B cell (primary cell): ENCODE measurements at regions not wholly inside any gene's neighbourhood (a gene's known extent, or its start where the extent isn't known, plus 50 kb on each side); places are given as distances from the start of the nearest gene placed in this dataset.

ENCODE experiments used
- ATAC-seq: fragments of 200-7000 bp; cut with Tn5 transposase; one replicate; pipeline ENCODE4 v1.10.0; 2021; ENCODE audit warnings: low read depth, mild to moderate bottlenecking, moderate number of reproducible peaks, moderate library complexity
- CTCF ChIA-PET: fragments of 350-600 bp; sonication (Branson Sonifier 250); formaldehyde crosslinking; loops from one replicate; lab custom pipeline; 2021; ENCODE audit warnings: antibody characterized with exemption, inconsistent platforms; lab: Charles Lee
- POLR2A ChIA-PET: fragments of 350-600 bp; sonication (Branson Sonifier 250); formaldehyde crosslinking; loops from one replicate; lab custom pipeline; 2021; ENCODE audit warnings: antibody characterized with exemption; lab: Charles Lee
- DNase-seq: peaks from one replicate; pipeline ENCODE4 v3.0.0; 2013
- H2AFZ ChIP-seq: 2 replicates; pipeline ENCODE4 v1.6.1; 2012; ENCODE audit warnings: mild to moderate bottlenecking, low read depth, low read length; ENCODE audit not compliant: insufficient read depth, poor library complexity, severe bottlenecking
- H3K27ac ChIP-seq, 2 donors: 1 replicate in 1 of 2; 2 replicates in 1 of 2; pipeline ENCODE4 v1.5.1; 2012 to 2013; ENCODE audit warnings: low read length in 2 of 2, mild to moderate bottlenecking in 2 of 2, moderate library complexity in 1 of 2
- H3K27me3 ChIP-seq, 4 experiments: fragments of 200-600 bp in 1 of 4; sonication (generic) in 1 of 4; replicated peaks in 1 of 4; 1 replicate in 2 of 4; 2 replicates in 2 of 4; pipeline versions ENCODE4 v1.6.1 to v1.7.0; 2013 to 2016; ENCODE audit warnings: low read length in 3 of 4, mild to moderate bottlenecking in 2 of 4, mixed read lengths in 1 of 4, moderate library complexity in 1 of 4; ENCODE audit not compliant: insufficient read depth in 4 of 4, control insufficient read depth in 3 of 4; ENCODE audit errors: control extremely low read depth in 1 of 4
- H3K36me3 ChIP-seq, 2 experiments: replicated peaks in 1 of 2; 1 replicate in 1 of 2; 2 replicates in 1 of 2; pipeline versions ENCODE4 v1.6.1 to v1.7.1; 2013; ENCODE audit warnings: low read length in 1 of 2; ENCODE audit not compliant: insufficient read depth in 2 of 2, control insufficient read depth in 1 of 2; ENCODE audit errors: control extremely low read depth in 1 of 2, extremely low read depth in 1 of 2
- H3K4me1 ChIP-seq, 2 donors: fragments of 200-600 bp in 1 of 2; sonication (generic) in 1 of 2; 1 replicate in 1 of 2; 2 replicates in 1 of 2; pipeline versions ENCODE4 v1.5.1 to v1.6.1; 2013 to 2017; ENCODE audit warnings: low read length in 2 of 2; ENCODE audit not compliant: control insufficient read depth in 2 of 2, insufficient read depth in 2 of 2
- H3K4me2 ChIP-seq: replicated peaks from 2 replicates; pipeline ENCODE3; 2012; ENCODE audit warnings: mild to moderate bottlenecking, low read depth, low read length; ENCODE audit not compliant: poor library complexity, severe bottlenecking
- H3K4me3 ChIP-seq, 5 experiments: fragments of 200-600 bp in 1 of 5; sonication (generic) in 1 of 5; 1 replicate in 3 of 5; 2 replicates in 2 of 5; pipeline versions ENCODE4 v1.5.1 to v1.7.0; 2011 to 2016; ENCODE audit warnings: low read length in 4 of 5, mild to moderate bottlenecking in 4 of 5, low read depth in 2 of 5, control low read depth in 1 of 5, moderate library complexity in 1 of 5; ENCODE audit not compliant: insufficient read depth in 1 of 5; ENCODE audit errors: control extremely low read depth in 1 of 5, extremely low read depth in 1 of 5
- H3K79me2 ChIP-seq: fragments of 200-600 bp; sonication (generic); one replicate; pipeline ENCODE4 v1.6.0; 2016; ENCODE audit warnings: low read length; ENCODE audit not compliant: control insufficient read depth, insufficient read depth
- H3K9ac ChIP-seq: fragments of 200-600 bp; sonication (generic); 2 replicates; pipeline ENCODE4 v1.6.1; 2017; ENCODE audit warnings: mild to moderate bottlenecking, low read length, moderate library complexity
- H3K9me3 ChIP-seq, 3 donors: one replicate each; pipeline versions ENCODE4 v1.6.1 to v1.7.1; 2013; ENCODE audit warnings: low read length in 2 of 3; ENCODE audit not compliant: control insufficient read depth in 2 of 3, insufficient read depth in 1 of 3; ENCODE audit errors: control extremely low read depth in 1 of 3
- H4K20me1 ChIP-seq: 2 replicates; pipeline ENCODE4 v1.6.0; 2012; ENCODE audit warnings: mild to moderate bottlenecking, low read length; ENCODE audit not compliant: insufficient read depth, control insufficient read depth, poor library complexity, severe bottlenecking
- H3K27ac Mint-ChIP-seq: one replicate; pipeline ENCODE4 v1.8.0; 2021; ENCODE audit warnings: mixed read lengths
- H3K27me3 Mint-ChIP-seq: one replicate; pipeline ENCODE4 v1.8.0; 2021; ENCODE audit warnings: mixed read lengths
- H3K4me1 Mint-ChIP-seq: one replicate; pipeline ENCODE4 v1.8.0; 2021; ENCODE audit warnings: mixed read lengths
- H3K4me3 Mint-ChIP-seq: one replicate; pipeline ENCODE4 v1.8.0; 2021; ENCODE audit warnings: mixed read lengths
- H3K9me3 Mint-ChIP-seq: one replicate; pipeline ENCODE4 v1.8.0; 2022; ENCODE audit warnings: mixed read lengths; ENCODE audit not compliant: insufficient read depth
- EZH2 ChIP-seq: IDR thresholded peaks from 2 replicates; pipeline ENCODE4 v1.6.1; 2012; ENCODE audit warnings: borderline replicate concordance, low read depth, mild to moderate bottlenecking, moderate library complexity, low read length; ENCODE audit not compliant: insufficient read depth, poor library complexity, severe bottlenecking
- WGBS: methylation state at CpG from one replicate; pipeline ENCODE4 v1.1.5; 2013; ENCODE audit warnings: missing lambda C conversion rate; ENCODE audit not compliant: insufficient coverage; 5-methylcytosine and 5-hydroxymethylcytosine counted together
- intact Hi-C: fragments of 100-400 bp; cut with micrococcal nuclease; formaldehyde crosslinking; loops from one replicate; pipeline ENCODE4 v1.10.0; 2022
- TF ChIP-seq, protein P1 (sequence below): fragments of 200-600 bp; IDR thresholded peaks from one replicate; pipeline ENCODE4 v1.8.0; 2022; ENCODE audit warnings: antibody characterized with exemption, mild to moderate bottlenecking

DNA sequence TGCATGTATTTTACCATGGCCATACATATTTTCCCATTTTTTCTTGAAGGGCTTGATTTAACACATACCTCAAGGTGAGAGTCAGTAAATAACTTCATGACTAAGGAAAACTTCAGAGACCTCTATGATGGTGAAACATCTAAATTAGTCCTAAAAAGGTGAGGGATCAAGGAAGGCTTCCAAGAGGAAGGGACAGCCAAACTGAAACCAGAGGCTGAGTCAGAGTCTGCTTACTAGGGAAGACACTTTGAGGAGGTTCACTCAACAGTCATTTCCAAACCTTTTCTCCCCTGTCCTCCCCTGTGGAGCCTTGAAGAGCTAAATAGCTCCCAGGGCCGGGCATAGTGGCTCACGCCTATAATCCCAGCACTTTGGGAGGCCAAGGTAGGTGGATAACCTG lies 206.6 kb downstream of the SHQ1 start:
- peaks cover 0 to 2% (median 2%) of the 10 kb centered on the region in 3 donors for H3K9me3 ChIP-seq
- no peak for TF ChIP-seq EZH2
- TF ChIP-seq, protein P1, sequence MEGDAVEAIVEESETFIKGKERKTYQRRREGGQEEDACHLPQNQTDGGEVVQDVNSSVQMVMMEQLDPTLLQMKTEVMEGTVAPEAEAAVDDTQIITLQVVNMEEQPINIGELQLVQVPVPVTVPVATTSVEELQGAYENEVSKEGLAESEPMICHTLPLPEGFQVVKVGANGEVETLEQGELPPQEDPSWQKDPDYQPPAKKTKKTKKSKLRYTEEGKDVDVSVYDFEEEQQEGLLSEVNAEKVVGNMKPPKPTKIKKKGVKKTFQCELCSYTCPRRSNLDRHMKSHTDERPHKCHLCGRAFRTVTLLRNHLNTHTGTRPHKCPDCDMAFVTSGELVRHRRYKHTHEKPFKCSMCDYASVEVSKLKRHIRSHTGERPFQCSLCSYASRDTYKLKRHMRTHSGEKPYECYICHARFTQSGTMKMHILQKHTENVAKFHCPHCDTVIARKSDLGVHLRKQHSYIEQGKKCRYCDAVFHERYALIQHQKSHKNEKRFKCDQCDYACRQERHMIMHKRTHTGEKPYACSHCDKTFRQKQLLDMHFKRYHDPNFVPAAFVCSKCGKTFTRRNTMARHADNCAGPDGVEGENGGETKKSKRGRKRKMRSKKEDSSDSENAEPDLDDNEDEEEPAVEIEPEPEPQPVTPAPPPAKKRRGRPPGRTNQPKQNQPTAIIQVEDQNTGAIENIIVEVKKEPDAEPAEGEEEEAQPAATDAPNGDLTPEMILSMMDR, result no peak
- ChIA-PET CTCF (interaction anchor here (1.6 kb wide), 1 partner anchor 12 kb away, joined by 6 read pairs; no protein-coding TSS in a partner anchor), POLR2A (no interaction called here)
- H3K9me3 Mint-ChIP-seq, result no peaks in the 10 kb centered on the region
- H4K20me1 ChIP-seq, result no peaks in the 10 kb centered on the region
- DNase-seq, result no peak
- H3K36me3 ChIP-seq, result no peaks in the 10 kb centered on the region
- peaks cover 4 to 8% of the 10 kb centered on the region in 2 donors for H3K4me1 ChIP-seq
- H3K4me1 Mint-ChIP-seq, result peaks cover 7% of the 10 kb centered on the region
- H3K27me3 ChIP-seq, result peaks cover 0 to 24% (median 2%) of the 10 kb centered on the region in 4 experiments
- no peak overlapping the region for H3K4me3 Mint-ChIP-seq
- no peak overlapping the region for H3K4me2 ChIP-seq
- H2AFZ ChIP-seq, result no peak overlapping the region
- ATAC-seq, result no peak
- peaks cover 37% of the 10 kb centered on the region for H3K27me3 Mint-ChIP-seq
- no peak overlapping the region for H3K9ac ChIP-seq
- no peak overlapping the region for H3K4me3 ChIP-seq
- 100% methylated on average over 1 of the region's 2 CpGs for WGBS
- no peak overlapping the region for H3K27ac ChIP-seq
- H3K79me2 ChIP-seq, result no peaks in the 10 kb centered on the region
- intact Hi-C loops, result no loop called here
- no peak overlapping the region for H3K27ac Mint-ChIP-seq

DNA sequence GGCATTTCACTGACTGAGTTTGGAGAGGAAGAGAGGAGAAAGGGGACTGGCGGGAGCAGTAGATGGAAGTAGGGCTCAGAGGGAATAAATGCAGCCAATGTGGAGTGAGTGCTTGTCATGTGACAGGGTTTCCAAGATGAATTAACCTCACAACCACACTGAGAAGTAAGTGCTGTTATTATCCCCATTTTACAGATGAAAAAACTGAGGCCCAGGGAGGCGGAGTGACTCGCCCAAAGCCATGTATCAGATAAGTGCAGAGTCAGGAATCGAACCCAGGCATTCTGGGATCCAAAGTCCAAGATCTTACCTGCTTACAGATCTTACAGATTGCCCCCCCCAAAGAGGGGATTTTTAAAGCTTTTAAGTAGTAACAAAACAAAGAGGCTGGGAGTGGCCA lies 207.2 kb downstream of the SHQ1 start:
- H3K36me3 ChIP-seq, result no peaks in the 10 kb centered on the region
- Mint-ChIP-seq H3K27ac (no peak overlapping the region), H3K27me3 (peaks cover 37% of the 10 kb centered on the region), H3K4me3 (no peak overlapping the region), H3K9me3 (no peaks in the 10 kb centered on the region), H3K4me1 (peaks cover 7% of the 10 kb centered on the region)
- H3K27ac ChIP-seq, result no peak overlapping the region
- ChIA-PET POLR2A (no interaction called here), CTCF (interaction anchor here (1.2 kb wide), 1 partner anchor 10 kb away, joined by 3 read pairs; no protein-coding TSS in a partner anchor)
- peaks cover 0 to 2% (median 2%) of the 10 kb centered on the region in 3 donors for H3K9me3 ChIP-seq
- H3K9ac ChIP-seq, result no peak overlapping the region
- no peak overlapping the region for H3K4me2 ChIP-seq
- H3K27me3 ChIP-seq, result peaks cover 0 to 29% (median 2%) of the 10 kb centered on the region in 4 experiments
- ATAC-seq, result no peak
- no peak overlapping the region for H3K4me3 ChIP-seq
- H2AFZ ChIP-seq, result no peak overlapping the region
- intact Hi-C loops, result no loop called here
- no peaks in the 10 kb centered on the region for H4K20me1 ChIP-seq
- TF ChIP-seq, protein P1, result no peak
- no peaks in the 10 kb centered on the region for H3K79me2 ChIP-seq
- H3K4me1 ChIP-seq, result peaks cover 4 to 8% of the 10 kb centered on the region in 2 donors
- DNase-seq, result no peak
- WGBS, result no CpG with 5 or more reads among the region's 4 CpGs
